ENCODE measurements at regions not wholly inside any gene's neighbourhood (a gene's known extent, or its start where the extent isn't known, plus 50 kb on each side); places are given as distances from the start of the nearest gene placed in this dataset.

- no peak for TF ChIP-seq CTCF (IDR thresholded peaks at IDR 0.05; ENCODE audit: insufficient read depth, low read depth, low read length, missing control alignments)
- no peak for DNase-seq (ENCODE audit: low read depth)
- no peak overlapping the region for H3K4me3 ChIP-seq (ENCODE audit: low read length)
Observed at GRCh38 chr15:61657461-61657860, 402.8 kb downstream of the VPS13C start.

GRCh38 chr15:61656391-61656790, 403.9 kb downstream of the VPS13C start:
- no peak for TF ChIP-seq CTCF (IDR thresholded peaks at IDR 0.05; ENCODE audit: insufficient read depth, low read depth, low read length, missing control alignments)
- DNase-seq (ENCODE audit: low read depth) = no peak
- no peak overlapping the region for H3K4me3 ChIP-seq (ENCODE audit: low read length)

GRCh38 chr15:61655881-61656280, 404.4 kb downstream of the VPS13C start:
- no peak for TF ChIP-seq CTCF (IDR thresholded peaks at IDR 0.05; ENCODE audit: insufficient read depth, low read depth, low read length, missing control alignments)
- no peak overlapping the region for H3K4me3 ChIP-seq (ENCODE audit: low read length)
- no peak for DNase-seq (ENCODE audit: low read depth)

- no peak for TF ChIP-seq CTCF (IDR thresholded peaks at IDR 0.05; ENCODE audit: insufficient read depth, low read depth, low read length, missing control alignments)
- H3K4me3 ChIP-seq (ENCODE audit: low read length) = no peak overlapping the region
- DNase-seq (ENCODE audit: low read depth) = no peak
Observed at GRCh38 chr15:61654918-61655317, 405.3 kb downstream of the VPS13C start.

GRCh38 chr15:61654002-61654740, 406.1 kb downstream of the VPS13C start:
- no peak overlapping the region for H3K4me3 ChIP-seq (ENCODE audit: low read length)
- DNase-seq (ENCODE audit: low read depth) = no peak
- TF ChIP-seq CTCF (IDR thresholded peaks at IDR 0.05; ENCODE audit: insufficient read depth, low read depth, low read length, missing control alignments) = no peak

GRCh38 chr15:61653110-61653509, 407.1 kb downstream of the VPS13C start:
- DNase-seq (ENCODE audit: low read depth) = no peak
- no peak overlapping the region for H3K4me3 ChIP-seq (ENCODE audit: low read length)
- no peak for TF ChIP-seq CTCF (IDR thresholded peaks at IDR 0.05; ENCODE audit: insufficient read depth, low read depth, low read length, missing control alignments)

- H3K4me3 ChIP-seq (ENCODE audit: low read length) = no peak overlapping the region
- no peak for DNase-seq (ENCODE audit: low read depth)
- no peak for TF ChIP-seq CTCF (IDR thresholded peaks at IDR 0.05; ENCODE audit: insufficient read depth, low read depth, low read length, missing control alignments)
Observed at GRCh38 chr15:61651267-61651666, 409.0 kb downstream of the VPS13C start.

All from epithelial cell of esophagus (primary cell).